GM18498 (cell line): ENCODE measurements at regions not wholly inside any gene's neighbourhood (a gene's known extent, or its start where the extent isn't known, plus 50 kb on each side); places are given as distances from the start of the nearest gene placed in this dataset.

ENCODE experiments used
- ATAC-seq: cut with Tn5 transposase; IDR thresholded peaks from one replicate; pipeline ENCODE4 v1.9.1; 2021; ENCODE audit warnings: mild to moderate bottlenecking, moderate library complexity; ENCODE audit not compliant: unreplicated experiment

DNA sequence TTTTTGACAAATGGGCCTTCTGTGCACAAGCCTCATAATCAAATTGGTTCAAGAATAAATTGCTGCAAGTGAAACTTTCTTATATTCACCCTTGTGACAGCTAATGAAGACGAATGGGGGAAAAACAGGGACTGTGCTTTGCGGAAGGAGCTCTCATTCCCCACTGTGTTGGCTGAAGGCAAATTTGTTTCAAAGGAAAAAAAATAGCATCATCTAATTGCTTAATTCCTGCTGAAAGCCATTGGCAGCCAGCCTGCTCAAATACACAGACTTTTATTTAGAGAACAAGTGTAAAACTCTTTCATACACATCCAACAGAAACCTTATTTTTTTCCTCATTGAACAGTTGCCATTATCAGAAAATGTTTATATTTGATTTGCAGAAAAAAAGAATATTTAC lies 172.3 kb downstream of the ARL6IP6 start:
- ATAC-seq, result no peak

DNA sequence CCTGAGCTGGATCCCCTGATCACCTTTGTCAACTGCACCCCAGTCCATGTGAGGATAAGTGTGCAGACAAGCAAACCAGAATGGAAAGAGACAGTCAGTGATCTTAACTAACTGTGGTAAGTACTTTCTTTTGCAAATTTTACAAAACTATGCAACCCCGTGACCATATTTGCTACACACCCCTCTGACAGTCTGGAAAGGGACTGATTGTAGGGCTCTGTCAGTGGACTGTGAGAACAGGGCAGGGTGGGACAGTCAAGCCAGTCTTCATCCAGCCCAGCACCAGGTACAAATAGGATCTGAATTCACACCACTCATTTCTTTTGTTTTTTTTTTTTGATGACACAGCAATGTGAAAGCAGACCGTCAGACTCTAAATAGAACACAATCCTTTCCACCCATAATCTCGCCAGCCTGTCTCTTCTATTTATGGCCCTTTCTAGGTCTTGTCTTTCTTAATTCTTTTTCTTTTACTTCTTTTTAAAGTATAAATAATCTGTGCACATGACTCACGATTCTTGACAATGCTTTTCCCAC lies 165.6 kb downstream of the ARL6IP6 start:
- no peak for ATAC-seq

DNA sequence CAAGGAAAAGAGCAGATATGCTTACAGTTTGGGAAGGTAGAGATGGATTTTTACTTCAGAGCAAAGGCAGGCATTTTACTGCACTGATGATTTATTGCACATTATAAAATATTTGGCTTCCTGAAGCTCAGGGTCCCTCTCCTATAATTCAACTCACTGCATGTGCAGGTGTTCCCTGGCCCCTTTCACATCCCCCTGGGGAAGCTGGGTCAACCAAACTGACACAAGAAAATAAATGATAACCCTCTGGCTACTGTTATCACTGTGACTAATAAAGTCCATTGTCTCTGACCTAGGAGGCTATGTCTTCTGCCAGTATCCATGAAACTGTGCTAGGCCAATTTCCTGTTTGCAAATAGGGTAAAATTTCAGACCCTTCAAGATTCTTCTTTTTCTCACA lies 163.1 kb downstream of the ARL6IP6 start:
- no peak for ATAC-seq

DNA sequence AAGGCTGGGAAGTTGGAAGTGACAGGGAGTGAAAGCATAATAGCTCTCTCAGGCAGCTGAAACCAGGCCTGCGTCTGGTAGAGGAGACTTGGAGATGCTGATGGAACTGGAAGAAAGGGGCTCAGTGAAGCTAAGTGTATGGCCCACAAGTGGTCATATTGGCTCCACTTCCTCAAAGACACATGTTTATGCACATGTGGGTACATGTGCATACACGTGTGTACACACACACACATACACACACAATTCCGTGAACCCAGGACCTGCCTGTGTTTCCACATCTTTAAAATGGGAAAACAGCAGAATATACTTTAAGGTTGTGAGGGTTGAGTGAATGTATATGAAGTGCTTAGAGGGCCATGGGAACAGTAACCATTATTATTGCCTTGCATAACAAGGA lies 160.9 kb downstream of the ARL6IP6 start:
- ATAC-seq, result no peak

DNA sequence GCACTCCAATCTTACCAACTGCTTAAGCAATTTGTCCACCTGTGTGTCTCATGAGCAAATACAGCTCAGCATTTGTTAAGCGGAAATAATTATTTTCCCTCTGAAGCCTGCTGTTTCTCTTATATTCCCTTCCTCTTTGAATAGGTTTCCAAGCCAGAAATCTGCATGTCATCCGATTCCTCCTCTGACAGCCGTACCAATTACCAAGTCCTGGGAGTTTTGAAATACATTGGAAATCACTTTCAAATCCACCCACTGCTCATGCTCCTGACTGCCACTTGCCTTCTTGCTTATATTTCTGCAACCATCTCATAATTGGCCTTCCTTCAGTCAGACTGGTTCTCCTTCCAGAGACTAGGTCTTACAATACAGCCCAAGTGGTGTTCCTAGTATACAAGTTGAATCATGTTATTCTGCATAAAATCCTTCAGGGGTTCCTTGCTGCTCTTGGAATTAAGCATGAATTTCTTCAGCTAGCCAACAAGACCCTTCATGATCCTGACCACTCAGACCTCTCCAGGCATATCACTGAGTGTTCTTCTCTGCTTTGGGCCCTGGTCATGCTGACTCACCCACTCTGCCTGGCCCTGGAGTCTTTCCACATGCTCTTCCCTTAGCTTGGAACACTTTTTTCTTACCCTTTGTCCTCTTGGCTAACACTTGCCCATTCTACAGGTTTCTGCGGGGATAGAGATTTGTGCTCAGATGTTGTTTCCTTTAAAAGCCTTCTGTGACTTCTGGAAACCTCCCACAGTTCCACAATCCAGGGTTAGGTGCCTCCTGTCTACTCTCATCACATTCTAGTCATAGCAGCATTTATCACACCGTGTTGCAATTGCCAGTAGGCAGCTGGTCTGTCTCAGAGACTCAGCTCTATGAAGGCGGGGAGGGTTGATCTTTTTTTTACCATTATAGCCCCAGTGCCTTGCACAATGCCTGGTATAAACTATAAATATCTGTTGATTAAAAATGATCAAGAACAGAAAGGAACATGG lies 157.6 kb downstream of the ARL6IP6 start:
- ATAC-seq, result no peak

DNA sequence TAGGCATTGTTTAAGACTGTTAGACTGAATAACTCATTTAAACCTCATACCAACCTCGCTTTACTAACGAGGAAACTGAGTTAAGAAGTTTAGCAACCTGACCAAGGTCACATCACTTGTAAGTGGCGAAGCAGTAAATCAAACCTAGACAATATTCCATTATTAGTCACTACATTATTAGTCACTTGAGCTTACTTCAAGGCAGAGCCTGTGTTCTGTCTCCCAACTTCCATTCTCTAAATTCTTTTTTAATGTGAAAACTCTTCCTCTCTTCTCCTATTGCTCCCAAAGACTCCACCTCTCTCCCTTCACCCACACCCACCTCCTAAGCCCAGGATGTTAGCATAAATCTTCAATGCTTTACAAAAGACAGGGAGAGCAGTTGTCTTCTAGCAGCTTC lies 156.5 kb downstream of the ARL6IP6 start:
- ATAC-seq, result no peak

DNA sequence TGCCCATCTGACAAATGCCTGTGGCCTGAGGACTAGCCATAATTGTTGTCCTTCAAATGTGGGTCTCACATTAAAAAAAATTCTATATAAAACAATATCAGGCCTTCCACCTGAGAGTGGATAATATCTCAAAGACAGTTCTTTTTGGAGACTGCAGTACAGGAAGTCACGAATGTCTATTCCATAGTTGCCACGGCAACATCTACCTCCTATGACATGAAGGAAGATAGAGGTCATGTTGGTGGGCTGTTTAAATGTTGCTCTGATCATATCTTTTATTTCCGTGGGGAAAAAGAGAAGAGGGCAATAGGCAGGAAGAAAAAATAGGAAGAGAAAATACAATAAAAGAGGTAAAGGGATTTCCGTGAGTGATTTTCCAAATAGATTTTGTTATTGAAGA lies 151.8 kb downstream of the ARL6IP6 start:
- no peak for ATAC-seq

DNA sequence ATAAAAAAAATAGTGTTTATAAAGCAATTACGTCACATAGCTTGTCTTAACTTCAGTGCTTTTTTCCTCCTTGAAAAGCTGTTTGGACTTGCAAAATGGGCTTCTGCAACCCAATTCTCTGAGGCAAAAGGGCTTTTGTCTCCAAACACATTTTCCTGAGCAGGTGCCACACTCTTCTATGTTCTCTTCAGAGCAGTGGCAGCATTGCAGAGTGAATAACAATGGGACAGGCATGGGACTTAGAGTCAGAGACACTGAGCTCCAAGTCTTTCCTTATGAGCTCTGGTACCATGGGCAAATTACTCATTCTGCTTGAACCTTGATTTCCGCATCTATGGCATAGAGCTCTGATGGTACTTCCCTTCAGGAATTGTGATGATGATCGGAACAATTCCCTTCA lies 149.0 kb downstream of the ARL6IP6 start:
- ATAC-seq, result no peak

DNA sequence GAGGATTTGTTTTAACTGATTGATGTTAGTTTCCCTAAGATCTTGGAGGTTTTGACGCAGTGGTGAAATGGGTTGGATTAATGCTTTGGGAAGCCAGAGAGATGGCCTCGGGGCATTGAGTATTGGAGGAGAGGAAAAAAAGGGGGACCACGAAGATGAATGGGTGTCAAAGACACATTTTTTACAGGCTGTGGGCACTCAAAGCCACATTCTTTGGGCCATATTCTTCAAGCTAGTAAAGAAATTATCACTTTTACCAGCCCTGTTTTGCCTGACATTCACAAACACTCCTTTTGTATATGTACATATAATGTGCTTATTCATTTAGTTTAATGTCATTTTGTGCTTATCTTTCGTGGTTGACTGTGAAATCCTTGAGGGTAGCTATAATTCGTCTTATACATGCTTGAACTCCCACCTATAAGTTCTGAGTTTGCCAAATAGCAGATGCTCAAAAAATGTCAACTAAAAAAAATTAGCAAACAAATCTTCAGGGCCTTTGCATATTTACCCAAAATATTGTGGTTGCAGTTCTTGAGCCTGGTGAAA lies 146.3 kb downstream of the ARL6IP6 start:
- no peak for ATAC-seq

DNA sequence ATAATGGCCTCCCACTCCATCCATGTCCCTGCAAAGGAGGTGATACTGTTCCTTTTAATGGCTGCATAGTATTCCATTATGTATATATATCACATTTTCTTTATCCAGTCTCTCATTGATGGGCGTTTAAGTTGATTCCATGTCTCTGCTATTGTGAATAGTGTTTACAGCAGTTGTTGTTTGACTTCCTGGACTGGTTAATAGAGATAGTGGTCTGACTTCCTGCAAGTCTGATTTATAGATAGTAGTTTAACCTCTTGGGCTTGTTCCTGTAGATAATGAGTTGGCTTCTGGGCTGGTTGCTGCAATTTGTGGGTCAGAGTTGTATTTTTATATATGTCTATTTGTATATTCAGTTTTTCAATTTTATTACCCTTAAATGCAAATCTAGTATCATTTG lies 145.4 kb downstream of the ARL6IP6 start:
- ATAC-seq, result no peak

DNA sequence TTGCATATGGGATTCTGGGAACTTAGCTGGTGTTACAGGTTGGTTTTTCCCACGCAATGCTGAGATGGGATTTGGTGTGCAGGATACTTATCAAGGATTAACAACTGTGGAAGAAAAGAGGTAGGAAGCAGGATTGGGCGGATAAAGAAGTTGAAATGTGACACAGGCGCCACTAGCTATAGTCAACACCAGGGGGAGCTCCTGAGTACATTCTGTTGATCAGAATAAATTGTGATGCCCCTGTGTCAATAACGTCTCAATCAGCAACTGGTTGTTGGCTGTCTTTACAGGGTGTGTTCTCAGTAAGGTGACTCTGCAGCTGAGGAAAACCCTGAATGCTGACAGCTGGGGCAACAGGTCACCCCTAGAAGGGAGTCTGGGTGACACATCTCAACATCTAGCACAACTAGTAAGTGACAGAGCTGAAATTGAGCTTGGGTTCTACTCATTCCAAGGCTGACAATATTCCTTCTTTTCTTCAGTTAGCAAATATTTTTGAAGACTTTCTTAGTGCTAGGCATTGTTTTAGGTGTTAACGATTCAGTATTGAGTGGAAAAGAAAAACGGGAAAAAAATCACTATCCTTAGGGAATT lies 143.0 kb downstream of the ARL6IP6 start:
- no peak for ATAC-seq

DNA sequence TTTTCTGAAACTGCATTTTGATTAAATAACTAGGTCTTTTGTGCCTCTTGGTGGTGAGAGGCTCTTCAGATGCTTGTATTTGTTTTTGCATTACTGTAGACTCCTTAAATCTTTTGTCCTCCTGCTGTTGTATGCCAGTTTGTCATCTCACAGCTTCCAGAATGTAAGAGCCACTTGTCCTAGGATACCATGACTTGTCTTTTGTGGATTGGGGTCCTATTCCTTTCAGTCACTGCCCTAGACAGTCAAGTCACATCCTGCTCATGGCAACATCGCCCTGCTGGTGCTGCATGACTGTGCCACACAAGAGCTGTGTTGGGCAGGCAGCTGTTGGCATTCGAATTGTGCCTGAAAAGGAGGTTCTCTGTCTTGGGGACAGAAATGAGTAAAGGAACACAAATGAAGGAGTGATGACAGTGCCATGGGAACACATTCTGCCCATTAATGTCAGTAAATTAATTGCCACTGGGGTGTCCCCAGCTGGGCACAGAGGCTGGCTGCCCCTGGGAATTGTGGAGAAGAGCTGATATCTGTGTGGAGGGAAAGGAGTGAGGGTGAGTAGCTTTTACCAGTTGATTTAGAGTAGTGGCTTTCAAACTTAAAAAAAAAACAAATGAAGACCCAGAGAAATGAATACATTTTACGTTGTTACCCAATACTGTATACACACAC lies 140.3 kb downstream of the ARL6IP6 start:
- ATAC-seq, result no peak

DNA sequence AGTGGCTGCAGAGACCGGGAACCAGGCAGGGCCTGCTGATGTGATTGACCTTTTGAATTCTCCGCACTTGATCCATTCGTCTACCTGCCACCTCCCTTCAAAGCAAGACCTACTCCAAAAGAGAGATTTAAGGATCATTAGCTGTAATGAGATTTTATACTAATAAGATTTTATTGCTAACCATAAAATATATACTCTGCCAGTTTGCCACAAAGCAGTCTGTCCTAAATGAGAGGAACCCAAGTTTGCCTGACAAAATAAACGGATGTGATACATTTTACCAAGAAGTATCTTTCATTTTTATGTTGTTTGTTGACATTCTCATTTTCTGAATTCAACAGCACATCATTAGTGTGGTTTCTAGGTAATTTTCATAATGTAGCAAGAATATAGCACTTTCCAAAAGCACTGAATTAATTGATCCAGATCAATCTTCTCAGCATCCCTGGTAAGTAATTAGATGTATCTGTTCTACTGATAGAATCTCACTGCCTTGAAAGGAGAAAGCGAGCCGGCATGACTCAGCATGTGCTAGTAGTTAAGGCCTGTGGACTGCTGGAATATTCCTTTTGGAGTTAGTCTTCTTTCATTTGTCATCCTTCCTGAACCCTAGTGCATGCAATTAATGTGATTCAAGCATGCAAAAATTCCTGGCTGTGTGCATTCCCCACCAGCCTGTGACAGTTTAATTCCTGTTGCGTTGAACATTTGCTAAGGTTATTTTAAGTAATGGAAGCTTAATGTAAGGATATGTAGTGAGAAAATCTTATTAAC lies 128.5 kb downstream of the ARL6IP6 start:
- ATAC-seq, result no peak

DNA sequence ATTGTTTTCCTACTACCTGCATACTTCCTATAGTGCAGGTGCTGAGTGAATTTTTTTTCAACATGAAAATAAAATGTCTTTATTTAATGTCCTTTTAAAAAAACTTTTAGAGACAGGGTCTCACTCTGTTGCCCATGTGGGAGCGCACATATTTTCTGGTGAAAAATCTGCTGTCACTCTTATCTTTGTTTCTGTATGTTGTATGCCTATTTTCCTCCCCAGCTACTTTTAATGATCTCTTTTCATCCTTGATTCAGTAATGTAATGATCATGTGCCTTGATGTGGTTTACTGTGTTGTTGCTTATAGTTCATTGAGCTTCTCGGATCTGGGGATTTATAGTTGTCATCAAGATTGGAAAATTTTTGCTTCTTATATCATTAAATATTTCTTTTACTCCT lies 117.3 kb downstream of the ARL6IP6 start:
- ATAC-seq, result no peak

DNA sequence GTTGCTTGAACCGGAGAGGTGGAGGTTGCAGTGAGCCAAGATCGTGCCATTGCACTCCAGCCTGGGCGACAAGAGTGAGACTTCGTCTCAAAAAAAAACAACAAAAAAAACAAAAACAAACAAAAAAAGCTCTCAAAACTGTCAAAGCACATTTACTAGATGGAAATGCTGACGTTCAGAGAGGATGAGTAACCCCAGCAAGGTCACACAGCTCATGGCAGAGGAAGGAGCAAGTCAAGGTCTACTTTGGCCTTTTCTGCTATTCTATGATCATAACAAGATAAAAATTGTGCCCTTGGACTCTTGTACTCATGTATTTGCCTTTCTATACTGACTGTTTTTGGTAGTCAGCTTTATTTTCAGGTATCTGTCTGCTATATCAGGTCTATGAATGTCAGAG lies 109.5 kb downstream of the ARL6IP6 start:
- ATAC-seq, result no peak

DNA sequence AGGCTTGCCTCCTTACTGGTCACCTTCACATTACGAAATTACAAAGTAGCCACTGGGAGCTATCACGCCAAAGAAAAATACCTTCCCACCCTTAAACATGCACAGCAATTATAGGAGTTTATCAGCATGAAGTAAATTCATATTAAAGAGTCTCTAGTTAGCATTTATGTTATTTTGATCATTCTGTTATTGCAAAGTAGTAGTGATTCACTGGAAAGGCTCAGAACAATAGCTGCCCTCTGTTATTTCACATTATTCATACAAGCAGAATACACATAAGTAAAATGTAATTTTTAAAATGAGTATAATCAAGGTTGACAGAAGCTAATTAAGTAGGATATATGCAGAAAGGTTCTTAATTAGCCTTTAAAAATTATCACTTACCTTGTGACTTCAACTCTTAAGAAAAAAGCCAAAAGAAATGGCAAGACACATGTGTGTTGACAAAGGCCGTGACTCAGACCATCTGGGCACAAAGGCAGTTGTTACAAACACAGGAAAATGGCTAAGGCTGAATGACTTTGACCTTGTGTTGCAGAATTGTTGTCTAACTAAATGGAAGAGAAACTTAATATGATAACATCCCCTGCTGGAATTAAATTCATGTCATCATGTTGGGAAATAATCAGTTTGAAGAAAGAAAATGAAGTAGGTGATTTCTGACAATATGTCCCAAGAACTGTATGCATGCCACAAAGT lies 108.3 kb downstream of the ARL6IP6 start:
- ATAC-seq, result no peak

DNA sequence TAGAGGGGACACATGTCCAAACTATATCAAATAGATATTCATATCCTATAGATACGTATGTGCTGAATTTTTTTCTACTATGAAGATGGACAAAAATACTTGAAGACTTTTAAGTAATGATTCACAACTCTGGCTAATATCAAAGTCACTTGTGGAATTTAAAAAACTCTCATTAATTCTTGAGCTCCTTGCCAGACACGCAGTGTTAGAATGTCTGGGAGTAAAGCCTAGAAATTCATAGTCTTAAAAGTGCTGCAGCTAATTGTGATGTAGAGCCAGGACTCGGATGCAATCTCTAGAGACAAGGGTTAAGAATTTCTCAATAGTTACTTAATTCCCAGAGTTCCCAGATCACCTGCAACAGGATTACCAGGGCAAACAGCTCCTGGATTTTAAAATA lies 107.4 kb downstream of the ARL6IP6 start:
- ATAC-seq, result no peak

DNA sequence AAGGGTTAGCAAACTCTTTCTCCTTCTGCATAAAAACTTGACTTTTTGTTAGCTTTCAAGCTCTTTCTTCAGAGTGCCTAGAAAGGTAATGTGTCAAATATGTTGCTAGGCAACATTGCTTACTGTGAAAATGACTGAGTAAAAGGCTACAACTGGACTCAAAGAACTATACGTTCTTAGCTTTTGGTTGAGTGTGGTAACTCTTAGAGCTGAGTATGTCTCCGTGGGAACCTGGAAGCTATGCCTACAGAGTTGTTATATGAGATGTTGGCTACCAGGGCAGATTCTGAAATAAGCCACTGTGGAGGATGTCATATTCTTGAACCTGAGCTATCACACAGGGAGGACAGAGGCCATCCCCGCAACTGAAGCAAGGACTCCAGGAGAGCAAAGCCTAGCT lies 105.5 kb downstream of the ARL6IP6 start:
- ATAC-seq, result no peak

DNA sequence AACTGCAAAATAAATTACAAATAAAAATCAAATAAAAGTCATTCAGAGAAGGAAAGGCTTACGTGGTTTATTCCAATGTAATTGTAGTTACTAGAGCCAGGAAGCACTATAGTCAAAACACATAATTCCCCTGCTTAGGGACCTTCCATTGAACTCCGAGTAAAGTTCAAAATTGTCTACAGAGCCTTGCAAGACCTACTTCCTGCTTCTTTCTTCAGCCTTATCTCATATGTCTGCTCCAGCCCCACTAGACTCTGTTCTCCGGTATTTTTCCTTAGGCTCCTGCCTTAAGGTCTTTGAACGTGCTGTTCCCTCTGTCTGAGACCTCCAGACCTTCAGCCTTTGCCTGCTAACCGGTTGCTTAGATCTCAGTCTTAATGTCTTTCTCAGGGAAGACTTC lies 104.3 kb downstream of the ARL6IP6 start:
- ATAC-seq, result no peak

DNA sequence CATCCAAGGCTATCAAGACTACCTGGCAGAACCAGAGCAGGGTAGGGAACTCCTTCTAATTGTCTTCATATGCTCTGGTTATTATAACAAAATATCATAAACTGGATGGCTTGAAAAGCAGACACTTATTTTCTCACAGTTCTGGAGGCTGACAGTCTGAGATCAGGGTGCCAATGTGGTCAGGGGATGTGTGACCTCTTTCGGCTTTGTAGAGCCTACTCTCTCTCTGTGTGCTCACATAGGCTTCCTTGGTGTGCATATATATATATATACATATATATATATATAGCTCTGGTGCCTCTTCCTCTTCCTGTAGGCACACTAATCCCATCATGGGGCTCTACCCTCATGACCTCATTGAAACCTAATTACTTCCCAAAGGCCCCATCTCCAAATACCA lies 101.6 kb downstream of the ARL6IP6 start:
- ATAC-seq, result no peak
